Stimulated activated CD4-positive, alpha-beta T cell treated with anti-CD3 and anti-CD28 coated beads, Interleukin-2, amount 100 ng/mL, for 4 hours (primary cell): ENCODE measurements at regions not wholly inside any gene's neighbourhood (a gene's known extent, or its start where the extent isn't known, plus 50 kb on each side); places are given as distances from the start of the nearest gene placed in this dataset.

Experiments
- DNase-seq: peaks from one replicate; pipeline ENCODE4 v3.0.0-alpha.2; 2020; ENCODE audit warnings: low read depth

- DNase-seq = no peak
Measured at GRCh38 chr2:81672516-81672915, 1368.0 kb upstream of the LRRTM1 start.

- no peak for DNase-seq
Measured at GRCh38 chr2:81670885-81671284, 1366.3 kb upstream of the LRRTM1 start.

GRCh38 chr2:81661081-81661480 is 1356.5 kb upstream of the LRRTM1 start:
- no peak for DNase-seq

GRCh38 chr2:81658227-81658626 is 1353.7 kb upstream of the LRRTM1 start:
- DNase-seq = no peak

GRCh38 chr2:81650048-81650971 is 1345.8 kb upstream of the LRRTM1 start:
- no peak for DNase-seq

- no peak for DNase-seq
Measured at GRCh38 chr2:81648806-81649205, 1344.3 kb upstream of the LRRTM1 start.

GRCh38 chr2:81648370-81648769 is 1343.8 kb upstream of the LRRTM1 start:
- DNase-seq = no peak

GRCh38 chr2:81647715-81648230 is 1343.2 kb upstream of the LRRTM1 start:
- DNase-seq = no peak

- DNase-seq = no peak
Measured at GRCh38 chr2:81645745-81646301, 1341.3 kb upstream of the LRRTM1 start.

GRCh38 chr2:81644189-81644588 is 1339.6 kb upstream of the LRRTM1 start:
- DNase-seq = no peak

GRCh38 chr2:81624825-81625224 is 1320.3 kb upstream of the LRRTM1 start:
- DNase-seq = no peak

- DNase-seq = no peak
Measured at GRCh38 chr2:81600088-81600487, 1295.5 kb upstream of the LRRTM1 start.

GRCh38 chr2:81598453-81598852 is 1293.9 kb upstream of the LRRTM1 start:
- DNase-seq = no peak

- DNase-seq = no peak
Measured at GRCh38 chr2:81589406-81589805, 1284.9 kb upstream of the LRRTM1 start.

GRCh38 chr2:81583311-81584108 is 1279.0 kb upstream of the LRRTM1 start:
- DNase-seq = no peak

- DNase-seq = no peak
Measured at GRCh38 chr2:81576713-81577112, 1272.2 kb upstream of the LRRTM1 start.

GRCh38 chr2:81551040-81551634 is 1246.6 kb upstream of the LRRTM1 start:
- DNase-seq = no peak

GRCh38 chr2:81550277-81550676 is 1245.7 kb upstream of the LRRTM1 start:
- DNase-seq = no peak

- DNase-seq = no peak
Measured at GRCh38 chr2:81549646-81550045, 1245.1 kb upstream of the LRRTM1 start.

- DNase-seq = no peak
Measured at GRCh38 chr2:81545626-81546025, 1241.1 kb upstream of the LRRTM1 start.

GRCh38 chr2:81542119-81542518 is 1237.6 kb upstream of the LRRTM1 start:
- no peak for DNase-seq

GRCh38 chr2:81529944-81530343 is 1225.4 kb upstream of the LRRTM1 start:
- DNase-seq = no peak
